H9 (cell line): ENCODE measurements at regions not wholly inside any gene's neighbourhood (a gene's known extent, or its start where the extent isn't known, plus 50 kb on each side); places are given as distances from the start of the nearest gene placed in this dataset.

ENCODE experiments used
- DNase-seq: peaks from one replicate; pipeline ENCODE4 v3.0.0-alpha.2; 2017
- H2AFZ ChIP-seq: one replicate; pipeline ENCODE4 v1.6.1; 2013; ENCODE audit warnings: mild to moderate bottlenecking, low read length, control low read depth, moderate library complexity
- H2AK5ac ChIP-seq: 2 replicates; pipeline ENCODE4 v1.6.1; 2013; ENCODE audit warnings: low read length, control low read depth, mixed read lengths; ENCODE audit not compliant: insufficient read length
- H2BK120ac ChIP-seq: one replicate; pipeline ENCODE4 v1.6.1; 2013; ENCODE audit warnings: low read depth, mild to moderate bottlenecking, low read length, control low read depth, inconsistent platforms; ENCODE audit not compliant: poor library complexity, severe bottlenecking
- H2BK12ac ChIP-seq: 2 replicates; pipeline ENCODE4 v1.6.1; 2013; ENCODE audit warnings: low read length, control low read depth, mixed read lengths, low read depth; ENCODE audit not compliant: insufficient read length
- H2BK15ac ChIP-seq: 2 replicates; pipeline ENCODE4 v1.6.1; 2013; ENCODE audit warnings: low read depth, low read length, control low read depth
- H2BK20ac ChIP-seq: one replicate; pipeline ENCODE4 v1.6.1; 2013; ENCODE audit warnings: low read depth, mild to moderate bottlenecking, low read length, control low read depth, inconsistent platforms; ENCODE audit not compliant: poor library complexity, severe bottlenecking
- H2BK5ac ChIP-seq: 2 replicates; pipeline ENCODE4 v1.6.1; 2013; ENCODE audit warnings: low read length, control low read depth, mixed read lengths; ENCODE audit not compliant: insufficient read length
- H3K14ac ChIP-seq: 2 replicates; pipeline ENCODE4 v1.6.1; 2013; ENCODE audit warnings: low read length, control low read depth; ENCODE audit not compliant: insufficient read depth
- H3K18ac ChIP-seq: 2 replicates; pipeline ENCODE4 v1.6.1; 2013; ENCODE audit warnings: low read depth, mild to moderate bottlenecking, mixed read lengths, low read length, control low read depth; ENCODE audit not compliant: insufficient read length
- H3K23ac ChIP-seq: 2 replicates; pipeline ENCODE4 v1.6.1; 2013; ENCODE audit warnings: low read length, control low read depth, mixed read lengths, low read depth; ENCODE audit not compliant: insufficient read length
- H3K23me2 ChIP-seq: 2 replicates; pipeline ENCODE4 v1.6.1; 2013; ENCODE audit warnings: low read depth, mild to moderate bottlenecking, mixed read lengths, low read length, control low read depth; ENCODE audit not compliant: insufficient read length, poor library complexity, severe bottlenecking
- H3K27ac ChIP-seq: 2 replicates; pipeline ENCODE4 v1.5.1; 2013; ENCODE audit warnings: low read length, control low read depth, mixed read lengths, low read depth; ENCODE audit not compliant: insufficient read length
- H3K27me3 ChIP-seq: 2 replicates; pipeline ENCODE4 v1.6.1; 2013; ENCODE audit warnings: low read length, control low read depth, inconsistent platforms; ENCODE audit not compliant: insufficient read depth
- H3K4ac ChIP-seq: 2 replicates; pipeline ENCODE4 v1.6.1; 2013; ENCODE audit warnings: low read depth, mild to moderate bottlenecking, control low read depth, inconsistent platforms, low read length, moderate library complexity
- H3K4me1 ChIP-seq: 2 replicates; pipeline ENCODE4 v1.6.1; 2013; ENCODE audit warnings: low read length, control low read depth, inconsistent platforms; ENCODE audit not compliant: insufficient read depth
- H3K4me2 ChIP-seq: 2 replicates; pipeline ENCODE4 v1.6.1; 2013; ENCODE audit warnings: low read length, control low read depth, mixed read lengths; ENCODE audit not compliant: insufficient read length, insufficient read depth
- H3K56ac ChIP-seq: 2 replicates; pipeline ENCODE4 v1.6.1; 2013; ENCODE audit warnings: low read depth, mild to moderate bottlenecking, mixed read lengths, low read length, control low read depth; ENCODE audit not compliant: insufficient read length
- H3K79me1 ChIP-seq: 2 replicates; pipeline ENCODE4 v1.6.1; 2013; ENCODE audit warnings: low read depth, mild to moderate bottlenecking, moderate library complexity, low read length, control low read depth, inconsistent platforms; ENCODE audit not compliant: insufficient read depth, poor library complexity, severe bottlenecking
- H3K79me2 ChIP-seq: 2 replicates; pipeline ENCODE4 v1.6.1; 2013; ENCODE audit warnings: low read length, control low read depth, inconsistent platforms; ENCODE audit not compliant: insufficient read depth
- H3K9ac ChIP-seq: 2 replicates; pipeline ENCODE4 v1.6.1; 2013; ENCODE audit warnings: low read length, control low read depth, mixed read lengths; ENCODE audit not compliant: insufficient read length; ENCODE audit errors: extremely low read depth
- H3K9me3 ChIP-seq: one replicate; pipeline ENCODE4 v1.6.1; 2013; ENCODE audit warnings: low read depth, low read length, inconsistent platforms; ENCODE audit not compliant: control insufficient read depth
- H3T11ph ChIP-seq: one replicate; pipeline ENCODE4 v1.6.1; 2013; ENCODE audit warnings: mild to moderate bottlenecking, low read length, control low read depth, inconsistent platforms
- H4K20me1 ChIP-seq: one replicate; pipeline ENCODE4 v1.6.1; 2013; ENCODE audit not compliant: control insufficient read depth, insufficient read length, insufficient read depth
- H4K5ac ChIP-seq: 2 replicates; pipeline ENCODE4 v1.6.1; 2013; ENCODE audit warnings: low read depth, mild to moderate bottlenecking, mixed read lengths, low read length, control low read depth; ENCODE audit not compliant: insufficient read length
- H4K8ac ChIP-seq: replicated peaks from 2 replicates; pipeline ENCODE4 v1.6.1; 2013; ENCODE audit warnings: low read length, control low read depth, mixed read lengths, low read depth; ENCODE audit not compliant: insufficient read length
- H4K91ac ChIP-seq: 2 replicates; pipeline ENCODE4 v1.6.1; 2013; ENCODE audit warnings: low read depth, mild to moderate bottlenecking, moderate library complexity, mixed read lengths, low read length, control low read depth; ENCODE audit not compliant: insufficient read length
- H3K27ac Mint-ChIP-seq, 3 experiments: 2 replicates in 2 of 3; 3 replicates in 1 of 3; pipeline ENCODE4 v1.8.0; 2020 to 2021; ENCODE audit warnings: mixed read lengths in 3 of 3, mild to moderate bottlenecking in 1 of 3, moderate library complexity in 1 of 3
- H3K27me3 Mint-ChIP-seq: 2 replicates; pipeline ENCODE4 v1.8.0; 2021; ENCODE audit warnings: low read depth, mild to moderate bottlenecking, moderate library complexity, mixed read lengths
- H3K36me3 Mint-ChIP-seq, 3 experiments: 2 replicates in 2 of 3; 3 replicates in 1 of 3; pipeline ENCODE4 v1.8.0; 2020 to 2021; ENCODE audit warnings: low read depth in 3 of 3, mixed read lengths in 3 of 3; ENCODE audit not compliant: insufficient read depth in 1 of 3
- H3K4me1 Mint-ChIP-seq, 2 experiments: 2 replicates each; pipeline ENCODE4 v1.8.0; 2020; ENCODE audit warnings: mixed read lengths in 2 of 2
- H3K4me3 Mint-ChIP-seq, 2 experiments: 2 replicates in 1 of 2; 3 replicates in 1 of 2; pipeline ENCODE4 v1.8.0; 2020 to 2021; ENCODE audit warnings: mild to moderate bottlenecking in 2 of 2, mixed read lengths in 2 of 2, moderate library complexity in 1 of 2
- H3K9me3 Mint-ChIP-seq, 2 experiments: 2 replicates in 1 of 2; 3 replicates in 1 of 2; pipeline ENCODE4 v1.8.0; 2020; ENCODE audit warnings: mild to moderate bottlenecking in 2 of 2, mixed read lengths in 2 of 2, moderate library complexity in 1 of 2
- CTCF ChIP-seq: fragments of 200-600 bp; sonication (generic); conservative IDR thresholded peaks from 3 replicates; pipeline ENCODE4 v1.8.0; 2021; ENCODE audit warnings: antibody characterized with exemption, mild to moderate bottlenecking
- WGBS: extraction: QIAGEN DNeasy Blood & Tissue Kit; methylation state at CpG from one replicate; pipeline ENCODE4 v1.1.7; 2013; ENCODE audit warnings: missing lambda C conversion rate, low lambda C conversion rate, mixed read lengths; ENCODE audit not compliant: insufficient read length; ENCODE audit errors: extremely low coverage; 5-methylcytosine and 5-hydroxymethylcytosine counted together

DNA sequence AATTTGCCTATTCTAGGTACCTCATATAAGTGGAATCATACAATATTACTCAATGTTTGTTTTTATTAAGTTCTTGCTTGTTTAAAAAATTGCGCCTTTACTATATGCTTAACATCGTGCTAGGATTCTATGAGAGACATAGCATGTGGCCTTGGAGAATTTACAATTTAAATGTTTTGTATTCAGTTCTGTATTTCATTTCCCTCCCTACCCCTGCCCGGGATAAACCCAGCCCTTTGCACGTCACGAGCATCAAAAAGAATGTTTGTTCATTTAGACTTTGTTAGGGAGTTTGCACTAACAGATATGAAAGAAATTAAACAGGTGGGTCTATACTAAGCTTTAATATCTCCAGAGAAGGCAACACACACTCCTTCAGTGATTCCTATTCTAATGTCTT is 75.7 kb downstream of the C18orf54 start:
- Histone ChIP-seq H3K27me3 (no peaks in the 10 kb centered on the region; the same call in 1 of the 2 replicates), H3K79me2 (no peaks in the 10 kb centered on the region), H3K23me2 (no peaks in the 10 kb centered on the region), H3K27ac (no peak overlapping the region), H2BK5ac (no peak overlapping the region), H3K4me1 (no peaks in the 10 kb centered on the region), H2BK12ac (no peak overlapping the region), H4K5ac (no peak overlapping the region), H3K14ac (no peak overlapping the region), H2BK20ac (no peak overlapping the region), H2BK15ac (no peak overlapping the region), H4K91ac (no peak overlapping the region), H3K9me3 (no peaks in the 10 kb centered on the region), H2AFZ (no peak overlapping the region), H3T11ph (no peak overlapping the region), H3K4me2 (no peak overlapping the region), H4K20me1 (no peaks in the 10 kb centered on the region), H3K79me1 (no peaks in the 10 kb centered on the region), H3K18ac (no peak overlapping the region), H2BK120ac (no peak overlapping the region), H3K4ac (no peak overlapping the region), H3K56ac (no peak overlapping the region), H3K9ac (no peak overlapping the region), H3K23ac (no peak overlapping the region), H4K8ac (no peak overlapping the region), H2AK5ac (no peak overlapping the region)
- no peak for DNase-seq
- no CpG with 5 or more reads among the region's 5 CpGs for WGBS
- Mint-ChIP-seq H3K36me3 (no peaks in the 10 kb centered on the region), H3K9me3 (no peaks in the 10 kb centered on the region), H3K4me1 (no peaks in the 10 kb centered on the region), H3K27me3 (no peaks in the 10 kb centered on the region), H3K4me3 (no peak overlapping the region), H3K27ac (no peak overlapping the region)
- no peak for TF ChIP-seq CTCF
